MM.1S (cell line): ENCODE measurements at regions not wholly inside any gene's neighbourhood (a gene's known extent, or its start where the extent isn't known, plus 50 kb on each side); places are given as distances from the start of the nearest gene placed in this dataset.
A peak's percentile ranks its signal among the peaks of the same experiment; 100 is the strongest.

Experiments
- DNase-seq: peaks from one replicate; pipeline ENCODE4 v3.0.0-alpha.2; 2015
- H2AFZ ChIP-seq: fragments of 300-600 bp; sonication (generic); 2 replicates; pipeline ENCODE4 v1.6.0; 2016; ENCODE audit warnings: antibody characterized with exemption, low read length
- H3F3A ChIP-seq: fragments of 300-600 bp; sonication (generic); 2 replicates; pipeline ENCODE4 v1.6.1; 2016; ENCODE audit warnings: mild to moderate bottlenecking, antibody characterized with exemption, low read length, moderate library complexity, mixed read lengths; ENCODE audit not compliant: insufficient read depth
- H3K27ac ChIP-seq: fragments of 300-600 bp; sonication (generic); 2 replicates; pipeline ENCODE4 v1.5.1; 2016; ENCODE audit warnings: mild to moderate bottlenecking, low read length
- H3K27me3 ChIP-seq: fragments of 300-600 bp; sonication (generic); replicated peaks from 2 replicates; pipeline ENCODE4 v1.6.0; 2016; ENCODE audit warnings: low read length; ENCODE audit not compliant: insufficient read depth
- H3K36me3 ChIP-seq: fragments of 300-600 bp; sonication (generic); replicated peaks from 2 replicates; pipeline ENCODE4 v1.6.1; 2016; ENCODE audit warnings: mild to moderate bottlenecking, low read length, mixed read lengths; ENCODE audit not compliant: insufficient read depth
- H3K4me1 ChIP-seq: fragments of 300-600 bp; sonication (generic); 2 replicates; pipeline ENCODE4 v1.6.1; 2016; ENCODE audit warnings: low read length, mixed read lengths
- H3K4me2 ChIP-seq: fragments of 300-600 bp; sonication (generic); 2 replicates; pipeline ENCODE4 v1.6.0; 2016; ENCODE audit warnings: low read depth, low read length
- H3K4me3 ChIP-seq: fragments of 300-600 bp; sonication (generic); 2 replicates; pipeline ENCODE4 v1.5.1; 2016; ENCODE audit warnings: low read length, mixed read lengths
- H3K79me2 ChIP-seq: fragments of 300-600 bp; sonication (generic); 2 replicates; pipeline ENCODE4 v1.6.1; 2016; ENCODE audit warnings: mixed run types, low read length, mixed read lengths
- H3K9ac ChIP-seq: fragments of 300-600 bp; sonication (generic); 2 replicates; pipeline ENCODE4 v1.6.1; 2016; ENCODE audit warnings: low read length, mixed read lengths
- H3K9me2 ChIP-seq: fragments of 300-600 bp; sonication (generic); replicated peaks from 2 replicates; pipeline ENCODE4 v1.6.1; 2016; ENCODE audit warnings: mild to moderate bottlenecking, low read length, mixed read lengths; ENCODE audit not compliant: insufficient read depth
- H3K9me3 ChIP-seq: fragments of 300-600 bp; sonication (generic); replicated peaks from 2 replicates; pipeline ENCODE4 v1.6.1; 2016; ENCODE audit warnings: mild to moderate bottlenecking, low read length, mixed read lengths; ENCODE audit not compliant: insufficient read depth
- H4K20me1 ChIP-seq: fragments of 300-600 bp; sonication (generic); 2 replicates; pipeline ENCODE4 v1.6.1; 2016; ENCODE audit warnings: mild to moderate bottlenecking, low read length, moderate library complexity, mixed read lengths; ENCODE audit not compliant: insufficient read depth
- CTCF ChIP-seq: fragments of 300-600 bp; sonication (generic); IDR thresholded peaks from 2 replicates; pipeline ENCODE4 v1.5.1; 2016; ENCODE audit warnings: antibody characterized with exemption, low read length, mixed read lengths
- EZH2 ChIP-seq: fragments of 300-600 bp; sonication (generic); optimal IDR thresholded peaks from 2 replicates; pipeline ENCODE3; 2017; ENCODE audit warnings: low read depth, mild to moderate bottlenecking, antibody characterized with exemption, low read length, mixed read lengths
- EZH2phosphoT487 ChIP-seq: fragments of 300-600 bp; sonication (generic); IDR thresholded peaks from 2 replicates; pipeline ENCODE4 v1.6.1; 2018; ENCODE audit warnings: antibody characterized with exemption, low read length

GRCh38 chr12:123062681-123063486 lies 82.4 kb downstream of the ARL6IP4 start:
- peak overlapping the region; percentile 92 for H3K27ac ChIP-seq
- H3K4me1 ChIP-seq: peaks cover 24% of the 10 kb centered on the region
- H3K4me3 ChIP-seq: no peak overlapping the region
- no peaks in the 10 kb centered on the region for H3F3A ChIP-seq
- DNase-seq: peak; percentile 59
- H2AFZ ChIP-seq: peak overlapping the region; percentile 88
- no peaks in the 10 kb centered on the region for H3K9me2 ChIP-seq
- no peaks in the 10 kb centered on the region for H3K36me3 ChIP-seq
- H4K20me1 ChIP-seq: no peaks in the 10 kb centered on the region
- H3K4me2 ChIP-seq: peak overlapping the region; percentile 39
- no peaks in the 10 kb centered on the region for H3K79me2 ChIP-seq
- no peak for TF ChIP-seq CTCF
- TF ChIP-seq EZH2phosphoT487: no peak
- no peak for TF ChIP-seq EZH2
- no peaks in the 10 kb centered on the region for H3K27me3 ChIP-seq
- peak overlapping the region; percentile 59 for H3K9ac ChIP-seq
- no peaks in the 10 kb centered on the region for H3K9me3 ChIP-seq

- DNase-seq: no peak
- Histone ChIP-seq H3F3A (no peaks in the 10 kb centered on the region), H3K4me1 (peaks cover 24% of the 10 kb centered on the region), H3K79me2 (no peaks in the 10 kb centered on the region), H3K36me3 (no peaks in the 10 kb centered on the region), H3K4me3 (no peak overlapping the region), H4K20me1 (no peaks in the 10 kb centered on the region), H3K9ac (no peak overlapping the region), H3K9me2 (no peaks in the 10 kb centered on the region), H2AFZ (no peak overlapping the region), H3K27ac (no peak overlapping the region), H3K4me2 (no peak overlapping the region), H3K27me3 (no peaks in the 10 kb centered on the region), H3K9me3 (no peaks in the 10 kb centered on the region)
- TF ChIP-seq EZH2 (no peak), CTCF (no peak), EZH2phosphoT487 (no peak)
These were observed 81.1 kb downstream of the ARL6IP4 start for GRCh38 chr12:123061441-123062205.

DNA sequence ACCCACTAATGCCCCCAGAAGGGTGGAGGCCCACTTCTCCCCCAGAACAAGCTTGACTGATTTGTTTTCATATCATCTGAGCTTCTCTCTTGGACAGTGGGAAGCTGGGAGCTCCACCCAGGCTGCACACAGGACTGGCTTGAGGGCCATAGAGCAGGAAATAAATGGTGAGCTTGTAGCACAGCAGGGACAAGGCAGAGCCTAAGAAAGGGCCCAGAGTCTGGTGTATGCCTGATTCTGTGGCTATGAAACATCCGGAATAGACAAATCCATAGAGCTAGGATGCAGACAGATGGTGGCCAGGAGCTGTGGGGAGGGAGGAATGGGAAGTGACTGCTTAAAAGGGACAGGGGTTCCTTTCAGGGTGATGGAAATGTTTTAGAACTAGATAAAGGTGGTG lies 79.0 kb downstream of the ARL6IP4 start:
- H3K4me3 ChIP-seq: no peak overlapping the region
- no peak overlapping the region for H3K27ac ChIP-seq
- H3K9ac ChIP-seq: no peak overlapping the region
- H3K79me2 ChIP-seq: no peaks in the 10 kb centered on the region
- no peaks in the 10 kb centered on the region for H4K20me1 ChIP-seq
- no peak overlapping the region for H3K4me2 ChIP-seq
- H3K27me3 ChIP-seq: no peaks in the 10 kb centered on the region
- DNase-seq: no peak
- peaks cover 24% of the 10 kb centered on the region for H3K4me1 ChIP-seq
- no peaks in the 10 kb centered on the region for H3F3A ChIP-seq
- TF ChIP-seq CTCF (no peak), EZH2phosphoT487 (no peak), EZH2 (no peak)
- no peaks in the 10 kb centered on the region for H3K9me3 ChIP-seq
- no peaks in the 10 kb centered on the region for H3K9me2 ChIP-seq
- no peak overlapping the region for H2AFZ ChIP-seq
- no peaks in the 10 kb centered on the region for H3K36me3 ChIP-seq
